AG09309 (cell line): ENCODE measurements at regions not wholly inside any gene's neighbourhood (a gene's known extent, or its start where the extent isn't known, plus 50 kb on each side); places are given as distances from the start of the nearest gene placed in this dataset.
A peak's percentile ranks its signal among the peaks of the same experiment; 100 is the strongest.

Experiments used
- DNase-seq: peaks from one replicate; pipeline ENCODE4 v3.0.0-alpha.2; 2010; ENCODE audit warnings: low read depth
- H3K4me3 ChIP-seq: 2 replicates; pipeline ENCODE4 v1.5.1; 2011; ENCODE audit warnings: mild to moderate bottlenecking, low read depth, low read length, moderate library complexity; ENCODE audit not compliant: control insufficient read depth
- CTCF ChIP-seq: IDR thresholded peaks from 2 replicates; pipeline ENCODE4 v1.5.1; 2011; ENCODE audit warnings: mild to moderate bottlenecking, low read depth, low read length, inconsistent platforms; ENCODE audit not compliant: insufficient read depth, control insufficient read depth; ENCODE audit errors: missing control alignments

GRCh38 chr11:15665368-15665871, 550.7 kb downstream of the INSC start:
- DNase-seq: peak; percentile 40
- H3K4me3 ChIP-seq: no peak overlapping the region
- no peak for TF ChIP-seq CTCF

GRCh38 chr11:15667127-15667725, 552.5 kb downstream of the INSC start:
- DNase-seq: no peak
- H3K4me3 ChIP-seq: no peak overlapping the region

GRCh38 chr11:15668718-15669117, 554.0 kb downstream of the INSC start:
- H3K4me3 ChIP-seq: no peak overlapping the region

More at GRCh38 chr11:15667127-15667725, 552.5 kb downstream of the INSC start:
- TF ChIP-seq CTCF: no peak

GRCh38 chr11:15670520-15671070, 555.9 kb downstream of the INSC start:
- TF ChIP-seq CTCF: no peak
- H3K4me3 ChIP-seq: no peak overlapping the region
- DNase-seq: no peak

More at GRCh38 chr11:15668718-15669117, 554.0 kb downstream of the INSC start:
- TF ChIP-seq CTCF: no peak
- DNase-seq: no peak

- no peak overlapping the region for H3K4me3 ChIP-seq
- no peak for TF ChIP-seq CTCF
- no peak for DNase-seq
These were observed 556.5 kb downstream of the INSC start for GRCh38 chr11:15671216-15671615.

- TF ChIP-seq CTCF: no peak
- H3K4me3 ChIP-seq: no peak overlapping the region
- DNase-seq: no peak
These were observed 558.1 kb downstream of the INSC start for GRCh38 chr11:15672825-15673224.
